Natural killer cell (primary cell): ENCODE measurements at regions not wholly inside any gene's neighbourhood (a gene's known extent, or its start where the extent isn't known, plus 50 kb on each side); places are given as distances from the start of the nearest gene placed in this dataset.

Experiments used
- ATAC-seq, 3 donors: fragments of 150-1000 bp in 2 of 3; fragments of 200-7000 bp in 1 of 3; cut with Tn5 transposase; 1 replicate in 1 of 3; 2 replicates in 2 of 3; pipeline ENCODE4 v1.10.0; 2021; ENCODE audit warnings: mild to moderate bottlenecking in 2 of 3, moderate library complexity in 2 of 3
- DNase-seq, 2 donors: peaks; one replicate each; pipeline versions ENCODE4 v3.0.0 to v3.0.0-alpha.2; 2013 to 2021; ENCODE audit warnings: mixed read lengths in 1 of 2
- H3K27ac ChIP-seq: one replicate; pipeline ENCODE4 v1.5.1; 2013; ENCODE audit warnings: mild to moderate bottlenecking, low read length
- H3K27me3 ChIP-seq: one replicate; pipeline ENCODE4 v1.6.1; 2013; ENCODE audit warnings: low read length; ENCODE audit not compliant: control insufficient read depth, insufficient read depth
- H3K36me3 ChIP-seq: one replicate; pipeline ENCODE4 v1.6.1; 2013; ENCODE audit warnings: low read length; ENCODE audit not compliant: control insufficient read depth, insufficient read depth
- H3K4me1 ChIP-seq: one replicate; pipeline ENCODE4 v1.6.1; 2013; ENCODE audit warnings: low read length; ENCODE audit not compliant: control insufficient read depth, insufficient read depth
- H3K4me3 ChIP-seq: one replicate; pipeline ENCODE4 v1.5.1; 2013; ENCODE audit warnings: low read length
- H3K9me3 ChIP-seq: one replicate; pipeline ENCODE4 v1.6.1; 2013; ENCODE audit warnings: low read length; ENCODE audit not compliant: control insufficient read depth, insufficient read depth
- H3K27ac Mint-ChIP-seq, 2 donors: one replicate each; pipeline ENCODE4 v1.8.0; 2022; ENCODE audit warnings: mild to moderate bottlenecking in 2 of 2, mixed read lengths in 2 of 2, moderate library complexity in 1 of 2
- H3K27me3 Mint-ChIP-seq, 2 donors: one replicate each; pipeline ENCODE4 v1.8.0; 2022; ENCODE audit warnings: low read depth in 2 of 2, mixed read lengths in 2 of 2
- H3K36me3 Mint-ChIP-seq: one replicate; pipeline ENCODE4 v1.8.0; 2022; ENCODE audit warnings: mixed read lengths
- H3K4me1 Mint-ChIP-seq, 2 donors: one replicate each; pipeline ENCODE4 v1.8.0; 2022; ENCODE audit warnings: mixed read lengths in 2 of 2
- H3K4me3 Mint-ChIP-seq: one replicate; pipeline ENCODE4 v1.8.0; 2022; ENCODE audit warnings: mild to moderate bottlenecking, moderate library complexity, mixed read lengths
- H3K9me3 Mint-ChIP-seq, 2 donors: one replicate each; pipeline ENCODE4 v1.8.0; 2022; ENCODE audit warnings: mixed read lengths in 2 of 2
- CTCF ChIP-seq: fragments of 200-600 bp; IDR thresholded peaks from one replicate; pipeline ENCODE4 v1.8.0; 2022; ENCODE audit warnings: antibody characterized with exemption
- WGBS: methylation state at CpG from one replicate; pipeline ENCODE4 v1.1.7; 2013; ENCODE audit warnings: missing lambda C conversion rate; ENCODE audit not compliant: insufficient coverage; 5-methylcytosine and 5-hydroxymethylcytosine counted together
- intact Hi-C: fragments of 100-400 bp; cut with micrococcal nuclease; formaldehyde crosslinking; loops from one replicate; pipeline ENCODE4 v1.14.2; 2022

- DNase-seq (no peak), ATAC-seq (no peak)
- TF ChIP-seq CTCF: no peak
- Mint-ChIP-seq H3K9me3 (no peaks in the 10 kb centered on the region), H3K27me3 (peaks cover 12 to 40% of the 10 kb centered on the region in 2 donors), H3K36me3 (no peaks in the 10 kb centered on the region), H3K27ac (no peak overlapping the region), H3K4me3 (no peak overlapping the region), H3K4me1 (no peaks in the 10 kb centered on the region)
- no peak overlapping the region for H3K4me3 ChIP-seq
- no peaks in the 10 kb centered on the region for H3K4me1 ChIP-seq
- WGBS: 91% methylated on average over 13 of the region's 13 CpGs
- intact Hi-C loops: no loop called here
- H3K36me3 ChIP-seq: no peaks in the 10 kb centered on the region
- no peak overlapping the region for H3K27ac ChIP-seq
- H3K27me3 ChIP-seq: peaks cover 6% of the 10 kb centered on the region
- H3K9me3 ChIP-seq: no peaks in the 10 kb centered on the region
Observed at GRCh38 chr15:31768055-31768454, 262.3 kb upstream of the CHRNA7 start.

- peaks cover 18 to 32% of the 10 kb centered on the region in 2 donors for H3K27me3 Mint-ChIP-seq
- TF ChIP-seq CTCF: no peak
- no peak overlapping the region for H3K4me3 ChIP-seq
- H3K27ac Mint-ChIP-seq: no peak overlapping the region
- H3K4me1 Mint-ChIP-seq: no peaks in the 10 kb centered on the region
- no peak overlapping the region for H3K27ac ChIP-seq
- H3K36me3 ChIP-seq: no peaks in the 10 kb centered on the region
- ATAC-seq (no peak), DNase-seq (no peak)
- no peaks in the 10 kb centered on the region for H3K9me3 Mint-ChIP-seq
- no peaks in the 10 kb centered on the region for H3K4me1 ChIP-seq
- no peak overlapping the region for H3K4me3 Mint-ChIP-seq
- intact Hi-C loops: no loop called here
- H3K27me3 ChIP-seq: peaks cover 4% of the 10 kb centered on the region
- H3K9me3 ChIP-seq: no peaks in the 10 kb centered on the region
- 64% methylated on average over 5 of the region's 5 CpGs for WGBS
- H3K36me3 Mint-ChIP-seq: no peaks in the 10 kb centered on the region
Observed at GRCh38 chr15:31774045-31774444, 256.3 kb upstream of the CHRNA7 start.

- no peak for TF ChIP-seq CTCF
- peaks cover 15 to 30% of the 10 kb centered on the region in 2 donors for H3K27me3 Mint-ChIP-seq
- no peak overlapping the region for H3K27ac ChIP-seq
- H3K36me3 Mint-ChIP-seq: no peaks in the 10 kb centered on the region
- no peaks in the 10 kb centered on the region for H3K9me3 Mint-ChIP-seq
- DNase-seq (no peak), ATAC-seq (no peak)
- H3K36me3 ChIP-seq: no peaks in the 10 kb centered on the region
- intact Hi-C loops: no loop called here
- no peaks in the 10 kb centered on the region for H3K9me3 ChIP-seq
- H3K4me1 Mint-ChIP-seq: no peaks in the 10 kb centered on the region
- WGBS: 93% methylated on average over 9 of the region's 9 CpGs
- no peak overlapping the region for H3K4me3 ChIP-seq
- no peaks in the 10 kb centered on the region for H3K4me1 ChIP-seq
- H3K4me3 Mint-ChIP-seq: no peak overlapping the region
- no peak overlapping the region for H3K27ac Mint-ChIP-seq
- no peaks in the 10 kb centered on the region for H3K27me3 ChIP-seq
Observed at GRCh38 chr15:31776039-31776438, 254.3 kb upstream of the CHRNA7 start.

- no peak for ATAC-seq
- Histone ChIP-seq H3K36me3 (no peaks in the 10 kb centered on the region), H3K4me1 (no peaks in the 10 kb centered on the region), H3K27me3 (no peaks in the 10 kb centered on the region), H3K27ac (no peak overlapping the region), H3K9me3 (no peaks in the 10 kb centered on the region), H3K4me3 (no peak overlapping the region)
- no peak overlapping the region for H3K4me3 Mint-ChIP-seq
- no peak for DNase-seq
- WGBS: 69% methylated on average over 2 of the region's 2 CpGs
- peaks cover 9 to 36% of the 10 kb centered on the region in 2 donors for H3K27me3 Mint-ChIP-seq
- TF ChIP-seq CTCF: no peak
- no peaks in the 10 kb centered on the region for H3K36me3 Mint-ChIP-seq
- no peaks in the 10 kb centered on the region for H3K4me1 Mint-ChIP-seq
- no peak overlapping the region for H3K27ac Mint-ChIP-seq
- intact Hi-C loops: no loop called here
- no peaks in the 10 kb centered on the region for H3K9me3 Mint-ChIP-seq
Observed at GRCh38 chr15:31781261-31781660, 249.1 kb upstream of the CHRNA7 start.
